K562 (cell line): ENCODE measurements at regions not wholly inside any gene's neighbourhood (a gene's known extent, or its start where the extent isn't known, plus 50 kb on each side); places are given as distances from the start of the nearest gene placed in this dataset.
"Not testable (repeated sequence)": the region's sequence is repeated elsewhere in the genome, so short reads cannot be mapped to it uniquely, and the experiment has no call there.

Experiments
- ATAC-seq: fragments of 200-7000 bp; cut with Tn5 transposase; 3 replicates; pipeline ENCODE4 v1.9.1; 2020; ENCODE audit warnings: moderate library complexity
- BruUV-seq: library from RNA; stranded (reverse); fragments of 400-500 nt; replicated peaks from 2 replicates; lab custom pipeline; 2021; lab: Mats Ljungman, UMichigan
- CTCF ChIA-PET: fragments of 300-600 bp; formaldehyde crosslinking; extraction: SDS; loops from one replicate; lab custom pipeline; 2021; ENCODE audit warnings: low intra/inter-chr PET ratio; lab: Yijun Ruan, JAX
- POLR2A ChIA-PET: fragments of 300-600, 350-650 bp; sonication (Branson Sonifier 250); formaldehyde crosslinking; extraction: SDS; loops from one replicate; lab custom pipeline; 2021; ENCODE audit warnings: antibody characterized with exemption, inconsistent platforms; lab: Yijun Ruan, JAX
- DNase-seq, 4 experiments: peaks; one replicate each; pipeline versions ENCODE4 v3.0.0 to v3.0.0-alpha.2; 2011 to 2018; ENCODE audit warnings: low spot score in 3 of 4, mixed read lengths in 3 of 4; ENCODE audit errors: extremely low read depth in 1 of 4
- FAIRE-seq: peaks from 2 replicates; lab custom pipeline; 2011; peaks lifted over from hg19 to GRCh38; lab: Jason Lieb, UNC
- H2AFZ ChIP-seq: 2 replicates; pipeline ENCODE4 v1.6.0; 2011; ENCODE audit warnings: low read depth, low read length, control low read depth, inconsistent platforms
- H3K27ac ChIP-seq: fragments of 200-600 bp; 3 replicates; pipeline ENCODE4 v1.8.0; 2011; ENCODE audit warnings: low read depth, mild to moderate bottlenecking, control low read depth, inconsistent platforms, low read length, moderate library complexity, mixed read lengths; ENCODE audit errors: extremely low read depth
- H3K27me3 ChIP-seq, 2 experiments: fragments of 300-600 bp in 1 of 2; 2 replicates in 1 of 2; 3 replicates in 1 of 2; pipeline versions ENCODE4 v1.6.0 to v1.8.0; 2011; ENCODE audit warnings: inconsistent platforms in 2 of 2, low read length in 2 of 2, mild to moderate bottlenecking in 1 of 2, mixed read lengths in 1 of 2, moderate library complexity in 1 of 2; ENCODE audit not compliant: control insufficient read depth in 2 of 2, insufficient read depth in 2 of 2
- H3K36me3 ChIP-seq: fragments of 300-600 bp; 3 replicates; pipeline ENCODE4 v1.8.0; 2011; ENCODE audit warnings: mild to moderate bottlenecking, low read length, inconsistent platforms; ENCODE audit not compliant: control insufficient read depth, insufficient read depth
- H3K4me1 ChIP-seq, 2 experiments: fragments of 200-600 bp in 1 of 2; replicated peaks in 1 of 2; 2 replicates in 1 of 2; 3 replicates in 1 of 2; pipeline versions ENCODE4 v1.5.1 to v1.8.0; 2011; ENCODE audit warnings: inconsistent platforms in 2 of 2, low read length in 2 of 2, mild to moderate bottlenecking in 1 of 2, mixed read lengths in 1 of 2, moderate library complexity in 1 of 2; ENCODE audit not compliant: control insufficient read depth in 2 of 2, insufficient read depth in 2 of 2
- H3K4me2 ChIP-seq: 2 replicates; pipeline ENCODE4 v1.6.1; 2011; ENCODE audit warnings: low read length, control low read depth, inconsistent platforms, mixed read lengths; ENCODE audit not compliant: insufficient read depth
- H3K4me3 ChIP-seq: fragments of 200-600 bp; sonication (generic), shearing (Covaris generic); 2 replicates; pipeline ENCODE4 v1.5.1; 2016; ENCODE audit warnings: control low read depth, inconsistent platforms
- H3K79me2 ChIP-seq: fragments of 200-600 bp; 3 replicates; pipeline ENCODE4 v1.8.0; 2011; ENCODE audit warnings: low read length, inconsistent platforms; ENCODE audit not compliant: control insufficient read depth, insufficient read depth
- H3K9ac ChIP-seq, 2 experiments: 2 replicates each; pipeline versions ENCODE4 v1.6.0 to v1.6.1; 2011; ENCODE audit warnings: low read depth in 2 of 2, low read length in 2 of 2, control low read depth in 1 of 2, inconsistent platforms in 1 of 2, mild to moderate bottlenecking in 1 of 2, mixed read lengths in 1 of 2; ENCODE audit not compliant: insufficient read depth in 1 of 2
- H3K9me1 ChIP-seq: one replicate; pipeline ENCODE4 v1.6.0; 2011; ENCODE audit warnings: inconsistent platforms, mild to moderate bottlenecking, low read length, moderate library complexity; ENCODE audit not compliant: control insufficient read depth, insufficient read depth
- H3K9me3 ChIP-seq: replicated peaks from 2 replicates; pipeline ENCODE4 v1.5.1; 2011; ENCODE audit warnings: low read depth, low read length, inconsistent platforms; ENCODE audit not compliant: control insufficient read depth, insufficient read depth
- H4K20me1 ChIP-seq: replicated peaks from 2 replicates; pipeline ENCODE4 v1.6.1; 2011; ENCODE audit warnings: low read length, inconsistent platforms, mixed read lengths; ENCODE audit not compliant: control insufficient read depth, insufficient read depth
- WGBS: fragments of 100-300 bp; shearing (Covaris generic); methylation state at CpG from one replicate; pipeline ENCODE4 v1.1.6; 2016; ENCODE audit warnings: low coverage, mixed read lengths; ENCODE audit not compliant: insufficient coverage; ENCODE audit errors: missing lambda C conversion rate; 5-methylcytosine and 5-hydroxymethylcytosine counted together
- in situ Hi-C: fragments of 300-500 bp; cut with MboI; formaldehyde crosslinking; loops from 4 replicates; pipeline ENCODE4 v1.15.0; 2018; ENCODE audit warnings: inconsistent platforms, mixed read lengths
- intact Hi-C: fragments of 100-400 bp; cut with micrococcal nuclease; formaldehyde crosslinking; loops from 2 replicates; pipeline ENCODE4 v1.14.2; 2022

DNA sequence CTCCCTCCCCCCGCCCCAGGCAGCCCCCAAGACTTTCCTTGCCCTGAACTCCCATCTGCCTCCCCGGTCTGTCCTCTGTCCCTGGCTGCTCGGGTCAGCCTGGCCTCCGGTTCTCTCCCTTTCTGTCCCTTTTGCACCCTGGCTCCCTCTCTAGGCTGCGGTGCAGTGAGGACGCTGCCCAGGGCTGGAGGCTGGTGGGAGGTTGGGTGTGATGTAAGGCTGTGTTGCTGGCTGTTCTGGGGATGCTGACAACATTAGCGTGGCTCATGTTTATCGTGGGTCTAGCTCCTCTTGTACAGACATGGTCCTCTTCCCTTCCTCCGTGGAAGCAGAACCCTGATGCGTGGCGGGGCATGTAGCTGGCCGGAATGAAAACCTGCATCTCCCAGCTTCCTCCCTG, 357.5 kb downstream of the CNTNAP3B start:
- FAIRE-seq, POLR2A ChIA-PET, H3K4me3 ChIP-seq, CTCF ChIA-PET, H3K27me3 ChIP-seq, H3K4me1 ChIP-seq, H3K9me1 ChIP-seq, H2AFZ ChIP-seq, H3K9ac ChIP-seq, H3K79me2 ChIP-seq, H4K20me1 ChIP-seq, intact Hi-C loops, BruUV-seq, DNase-seq, in situ Hi-C loops, H3K36me3 ChIP-seq, H3K9me3 ChIP-seq, H3K4me2 ChIP-seq, H3K27ac ChIP-seq: not testable (repeated sequence)
- ATAC-seq, result peak; percentile 57; the same call in 1 of the 3 replicates
- WGBS, result no CpG with 5 or more reads among the region's 12 CpGs

DNA sequence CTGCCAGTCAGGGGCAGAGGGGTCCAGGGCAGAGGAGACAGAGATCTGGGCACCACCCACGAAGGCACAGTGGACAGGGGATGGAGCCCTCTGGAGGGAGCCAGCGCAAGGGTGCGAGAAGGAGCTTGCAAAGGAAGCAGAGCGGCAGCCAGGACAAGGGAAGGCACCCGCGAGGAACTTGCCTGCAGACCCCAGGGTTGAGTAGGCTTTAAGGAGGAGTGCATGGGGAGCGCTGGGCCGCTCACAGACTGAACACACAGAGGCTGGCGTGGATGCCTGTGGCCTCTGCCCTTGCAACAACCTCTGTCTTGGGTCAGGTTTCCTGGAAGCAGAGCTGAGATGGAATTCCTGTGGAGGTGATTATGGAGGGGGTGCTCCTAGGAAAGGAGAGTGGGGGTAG, 374.4 kb downstream of the CNTNAP3B start:
- intact Hi-C loops, in situ Hi-C loops, POLR2A ChIA-PET, H3K36me3 ChIP-seq, H3K4me1 ChIP-seq, FAIRE-seq, CTCF ChIA-PET, H3K9ac ChIP-seq, ATAC-seq, H3K9me1 ChIP-seq, H3K9me3 ChIP-seq, H4K20me1 ChIP-seq, BruUV-seq, H3K27me3 ChIP-seq, H3K79me2 ChIP-seq, H3K4me3 ChIP-seq, H3K4me2 ChIP-seq, H2AFZ ChIP-seq, H3K27ac ChIP-seq, DNase-seq: not testable (repeated sequence)
- 61% methylated on average over 5 of the region's 9 CpGs for WGBS

DNA sequence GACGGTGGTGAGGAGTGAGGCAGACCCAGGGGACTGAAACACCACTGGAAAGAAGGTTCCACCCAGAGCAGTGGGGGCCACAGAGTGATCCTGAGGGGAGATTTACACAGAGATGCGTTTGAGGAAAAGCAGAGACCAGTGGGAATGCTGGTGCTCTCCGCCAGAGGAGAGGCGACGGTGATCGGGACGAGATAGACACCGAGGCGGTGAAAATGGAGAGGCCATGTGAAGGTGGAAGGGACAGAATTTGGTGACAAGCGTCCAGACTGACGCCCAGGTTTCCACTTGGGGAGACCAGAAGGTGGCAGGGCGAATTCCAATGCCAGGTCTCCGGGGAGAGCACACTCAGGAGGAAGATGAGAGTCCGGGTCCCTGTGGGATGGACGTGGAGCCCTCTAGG, 374.8 kb downstream of the CNTNAP3B start:
- H3K36me3 ChIP-seq, H3K9me3 ChIP-seq, H3K79me2 ChIP-seq, H3K9ac ChIP-seq, FAIRE-seq, in situ Hi-C loops, H3K4me1 ChIP-seq, intact Hi-C loops, H3K4me3 ChIP-seq, H3K27ac ChIP-seq, H3K9me1 ChIP-seq, DNase-seq, H4K20me1 ChIP-seq, H3K27me3 ChIP-seq, POLR2A ChIA-PET, H2AFZ ChIP-seq, BruUV-seq, ATAC-seq, H3K4me2 ChIP-seq, CTCF ChIA-PET: not testable (repeated sequence)
- WGBS, result 54% methylated on average over 3 of the region's 15 CpGs

DNA sequence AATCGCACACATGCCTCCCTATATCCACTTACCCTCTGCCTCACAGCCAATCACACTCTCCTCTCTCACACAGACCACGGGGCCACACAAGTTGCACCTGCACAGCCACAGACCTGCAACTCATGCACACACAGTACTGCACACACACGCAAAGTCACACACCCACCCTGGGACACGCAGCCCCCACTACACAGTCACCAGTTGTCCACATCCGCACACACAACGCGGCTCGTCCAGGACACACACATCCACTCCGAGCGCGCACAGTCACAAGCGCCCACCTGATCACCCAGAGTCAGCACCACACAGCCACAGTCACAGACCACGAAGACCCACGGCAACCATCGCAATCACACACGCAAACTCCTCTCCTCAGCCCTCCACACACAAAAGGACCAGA, 387.3 kb downstream of the CNTNAP3B start:
- H3K4me1 ChIP-seq, DNase-seq, H3K27ac ChIP-seq, H3K9me3 ChIP-seq, H3K79me2 ChIP-seq, H3K4me2 ChIP-seq, ATAC-seq, H3K9me1 ChIP-seq, H4K20me1 ChIP-seq, H2AFZ ChIP-seq, CTCF ChIA-PET, FAIRE-seq, H3K9ac ChIP-seq, intact Hi-C loops, H3K4me3 ChIP-seq, in situ Hi-C loops, H3K27me3 ChIP-seq, H3K36me3 ChIP-seq, POLR2A ChIA-PET, BruUV-seq: not testable (repeated sequence)
- WGBS, result 20% methylated on average over 1 of the region's 16 CpGs
